ENCODE measurements at regions not wholly inside any gene's neighbourhood (a gene's known extent, or its start where the extent isn't known, plus 50 kb on each side); places are given as distances from the start of the nearest gene placed in this dataset.

DNA sequence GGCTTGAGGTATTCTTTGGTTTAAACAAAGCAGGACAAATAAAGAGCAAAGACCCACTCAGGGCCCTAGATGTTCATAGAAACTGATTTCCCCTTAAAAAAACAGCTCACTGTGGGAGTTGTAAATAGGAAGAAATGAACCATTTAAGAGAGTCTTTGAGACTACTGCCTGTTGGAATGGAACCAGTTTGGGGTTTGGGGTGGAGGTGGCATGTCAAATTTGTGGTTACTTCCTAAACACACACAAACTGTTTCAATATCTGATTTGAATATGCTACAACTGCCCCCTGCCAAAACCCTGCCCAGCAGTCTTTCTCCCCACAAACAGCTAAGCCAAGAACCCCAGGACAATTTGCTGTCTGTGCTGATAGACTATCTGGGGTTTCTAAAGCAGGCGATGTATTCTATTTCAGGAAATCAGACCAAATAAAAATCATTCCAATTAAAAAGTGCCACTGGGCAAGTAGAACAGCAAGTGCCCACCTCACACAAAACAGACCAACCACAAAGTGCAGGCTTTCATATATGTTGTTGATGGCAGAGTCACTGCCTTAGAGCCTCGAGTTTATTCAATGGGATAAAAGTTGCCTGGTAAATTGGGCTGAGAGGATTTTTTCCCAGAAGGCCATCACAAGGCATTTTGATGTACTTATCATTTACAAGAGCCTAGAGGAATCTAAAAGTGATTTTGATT is 293.9 kb upstream of the PROK2 start:
- ATAC-seq (ENCODE audit: low read depth): no peak
- H3K14ac ChIP-seq (replicated peaks; ENCODE audit: low read depth, low read length): no peak overlapping the region
- DNase-seq: no peak

More for the DNA sequence above, 293.9 kb upstream of the PROK2 start:
- no peak overlapping the region for H2BK20ac ChIP-seq (ENCODE audit: low read depth, low read length)
- H4K20me1 ChIP-seq (ENCODE audit: insufficient read depth, low read length): no peaks in the 10 kb centered on the region
- no peaks in the 10 kb centered on the region for H3K4me1 ChIP-seq (ENCODE audit: control insufficient read depth, insufficient read depth, low read length)
- no peak overlapping the region for H3K27ac ChIP-seq (ENCODE audit: insufficient read depth, low read length)
- no peak overlapping the region for H2AK5ac ChIP-seq (ENCODE audit: low read depth, low read length)
- peaks cover 4% of the 10 kb centered on the region for H3K9me3 ChIP-seq (ENCODE audit: control insufficient read depth, insufficient read depth, low read length)
- dilution Hi-C loops (cut with HindIII; ENCODE audit: low sequenced_read_pairs, unreplicated experiment) (no loop called here), intact Hi-C loops (cut with micrococcal nuclease) (no loop called here), in situ Hi-C loops (cut with MboI; ENCODE audit: low sequenced_read_pairs) (no loop called here)
- POLR2A ChIA-PET (ENCODE audit: unreplicated experiment): no interaction called here
- H4K91ac ChIP-seq (ENCODE audit: insufficient read depth, low read depth, low read length): no peak overlapping the region
- no peak overlapping the region for H3K4me3 ChIP-seq (ENCODE audit: insufficient read depth, low read depth, low read length)
- no peak overlapping the region for H3K4ac ChIP-seq (ENCODE audit: low read depth, low read length)
- WGBS, 2 experiments (ENCODE audit: extremely low coverage in 2 of 2, insufficient read length in 1 of 2): no CpG with 5 or more reads among the region's 2 CpGs
- H3K9me1 ChIP-seq (ENCODE audit: insufficient read depth, low read length): no peaks in the 10 kb centered on the region
- CTCF ChIA-PET: no interaction called here
- TF ChIP-seq POLR2A (IDR thresholded peaks at IDR 0.05; ENCODE audit: low read depth, low read length) (no peak), RCOR1 (IDR thresholded peaks at IDR 0.05; ENCODE audit: insufficient replicate concordance, low read length) (no peak), RFX5 (IDR thresholded peaks at IDR 0.05; ENCODE audit: low read depth, low read length) (no peak), MAZ (IDR thresholded peaks at IDR 0.05; ENCODE audit: borderline replicate concordance, low read depth, low read length) (no peak), NFE2L2 (IDR thresholded peaks at IDR 0.05; ENCODE audit: low read depth, low read length) (no peak), MXI1 (IDR thresholded peaks at IDR 0.05; ENCODE audit: borderline replicate concordance, low read depth, low read length) (no peak), RAD21 (IDR thresholded peaks at IDR 0.05; ENCODE audit: low read length) (no peak), SMC3 (IDR thresholded peaks at IDR 0.05; ENCODE audit: low read depth, low read length) (no peak), MAFK (IDR thresholded peaks at IDR 0.05; ENCODE audit: low read depth, low read length) (no peak), BHLHE40 (IDR thresholded peaks at IDR 0.05; ENCODE audit: low read depth, low read length) (no peak), FOS (IDR thresholded peaks at IDR 0.05; ENCODE audit: low read depth, low read length) (no peak)
- TF ChIP-seq, protein P1, sequence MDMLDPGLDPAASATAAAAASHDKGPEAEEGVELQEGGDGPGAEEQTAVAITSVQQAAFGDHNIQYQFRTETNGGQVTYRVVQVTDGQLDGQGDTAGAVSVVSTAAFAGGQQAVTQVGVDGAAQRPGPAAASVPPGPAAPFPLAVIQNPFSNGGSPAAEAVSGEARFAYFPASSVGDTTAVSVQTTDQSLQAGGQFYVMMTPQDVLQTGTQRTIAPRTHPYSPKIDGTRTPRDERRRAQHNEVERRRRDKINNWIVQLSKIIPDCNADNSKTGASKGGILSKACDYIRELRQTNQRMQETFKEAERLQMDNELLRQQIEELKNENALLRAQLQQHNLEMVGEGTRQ (IDR thresholded peaks at IDR 0.05; ENCODE audit: low read depth, low read length): no peak
- TF ChIP-seq, protein P2, sequence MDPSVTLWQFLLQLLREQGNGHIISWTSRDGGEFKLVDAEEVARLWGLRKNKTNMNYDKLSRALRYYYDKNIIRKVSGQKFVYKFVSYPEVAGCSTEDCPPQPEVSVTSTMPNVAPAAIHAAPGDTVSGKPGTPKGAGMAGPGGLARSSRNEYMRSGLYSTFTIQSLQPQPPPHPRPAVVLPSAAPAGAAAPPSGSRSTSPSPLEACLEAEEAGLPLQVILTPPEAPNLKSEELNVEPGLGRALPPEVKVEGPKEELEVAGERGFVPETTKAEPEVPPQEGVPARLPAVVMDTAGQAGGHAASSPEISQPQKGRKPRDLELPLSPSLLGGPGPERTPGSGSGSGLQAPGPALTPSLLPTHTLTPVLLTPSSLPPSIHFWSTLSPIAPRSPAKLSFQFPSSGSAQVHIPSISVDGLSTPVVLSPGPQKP (IDR thresholded peaks at IDR 0.05; ENCODE audit: borderline replicate concordance, low read depth, low read length): no peak
- H3K9ac ChIP-seq (ENCODE audit: low read depth, low read length): no peak overlapping the region
- H3K18ac ChIP-seq (ENCODE audit: low read depth, low read length): no peak overlapping the region
- H3K27me3 ChIP-seq (ENCODE audit: control insufficient read depth, insufficient read depth, low read length): peaks cover 4% of the 10 kb centered on the region
- no peak overlapping the region for H3K4me2 ChIP-seq (ENCODE audit: low read depth, low read length)
- H2AFZ ChIP-seq (replicated peaks; ENCODE audit: low read length, poor library complexity): no peak overlapping the region
- no peaks in the 10 kb centered on the region for H3K79me1 ChIP-seq (ENCODE audit: low read depth in 1 of 2, low read length in 2 of 2)
- H3K23ac ChIP-seq (ENCODE audit: low read depth, low read length): no peak overlapping the region
- no peak overlapping the region for H2AK9ac ChIP-seq (replicated peaks; ENCODE audit: low read depth, low read length, poor library complexity)
- no peak overlapping the region for H4K8ac ChIP-seq (ENCODE audit: low read depth in 2 of 2, low read length in 2 of 2)
- no peak overlapping the region for H2BK5ac ChIP-seq (ENCODE audit: low read depth, low read length, poor library complexity, severe bottlenecking)
- H3K36me3 ChIP-seq (ENCODE audit: control insufficient read depth, insufficient read depth, low read length): no peaks in the 10 kb centered on the region
- H2BK120ac ChIP-seq (ENCODE audit: low read depth, low read length): no peak overlapping the region
- no peak overlapping the region for H2BK15ac ChIP-seq (ENCODE audit: low read depth, low read length)
- H3K56ac ChIP-seq (ENCODE audit: extremely low read depth, insufficient read depth, low read length): no peak overlapping the region
- BruUV-seq (replicated peaks): no TSS peak
- H4K5ac ChIP-seq (ENCODE audit: low read depth, low read length): no peak overlapping the region

All from IMR-90 (cell line).